Common myeloid progenitor, CD34-positive (primary cell): ENCODE measurements at regions not wholly inside any gene's neighbourhood (a gene's known extent, or its start where the extent isn't known, plus 50 kb on each side); places are given as distances from the start of the nearest gene placed in this dataset.

ENCODE experiments used
- CTCF ChIA-PET: fragments of 350-600 bp; sonication (Branson Sonifier 250); formaldehyde crosslinking; loops from one replicate; lab custom pipeline; 2021; ENCODE audit warnings: antibody characterized with exemption; lab: Charles Lee
- POLR2A ChIA-PET: fragments of 350-600 bp; sonication (Branson Sonifier 250); formaldehyde crosslinking; loops from one replicate; lab custom pipeline; 2021; ENCODE audit warnings: antibody characterized with exemption; lab: Charles Lee
- DNase-seq, 3 donors: peaks; one replicate each; pipeline versions ENCODE4 v3.0.0 to v3.0.0-alpha.2; 2013
- H3K27ac ChIP-seq, 2 experiments: 1 replicate in 1 of 2; 2 replicates in 1 of 2; pipeline ENCODE4 v1.7.0; 2013; ENCODE audit warnings: inconsistent platforms in 2 of 2, low read length in 2 of 2, mild to moderate bottlenecking in 2 of 2, low read depth in 1 of 2, moderate library complexity in 1 of 2; ENCODE audit not compliant: severe bottlenecking in 2 of 2, insufficient read depth in 1 of 2, poor library complexity in 1 of 2
- H3K27me3 ChIP-seq, 5 experiments: replicated peaks in 2 of 5; 1 replicate in 3 of 5; 2 replicates in 2 of 5; pipeline versions ENCODE4 v1.6.1 to v1.7.0; 2013; ENCODE audit warnings: low read length in 4 of 5, mild to moderate bottlenecking in 2 of 5, moderate library complexity in 2 of 5, inconsistent platforms in 1 of 5; ENCODE audit not compliant: insufficient read depth in 5 of 5, control insufficient read depth in 4 of 5
- H3K36me3 ChIP-seq, 4 experiments: 1 replicate in 2 of 4; 2 replicates in 2 of 4; pipeline versions ENCODE4 v1.6.1 to v1.7.0; 2013; ENCODE audit warnings: low read length in 3 of 4, control low read depth in 1 of 4, mild to moderate bottlenecking in 1 of 4; ENCODE audit not compliant: control insufficient read depth in 4 of 4, insufficient read depth in 4 of 4
- H3K4me1 ChIP-seq, 4 experiments: 1 replicate in 3 of 4; 2 replicates in 1 of 4; pipeline versions ENCODE4 v1.6.1 to v1.7.1; 2013; ENCODE audit warnings: low read length in 3 of 4, mild to moderate bottlenecking in 3 of 4, control low read depth in 1 of 4, inconsistent platforms in 1 of 4, moderate library complexity in 1 of 4; ENCODE audit not compliant: control insufficient read depth in 4 of 4, insufficient read depth in 4 of 4; ENCODE audit errors: control extremely low read depth in 1 of 4
- H3K4me3 ChIP-seq, 7 experiments: 1 replicate in 4 of 7; 2 replicates in 3 of 7; pipeline versions ENCODE4 v1.5.1 to v1.7.0; 2013; ENCODE audit warnings: mild to moderate bottlenecking in 7 of 7, low read length in 6 of 7, moderate library complexity in 6 of 7, inconsistent platforms in 2 of 7, low read depth in 2 of 7, control low read depth in 1 of 7; ENCODE audit not compliant: insufficient read depth in 4 of 7, control insufficient read depth in 1 of 7; ENCODE audit errors: extremely low read depth in 1 of 7
- H3K9me3 ChIP-seq, 5 experiments: 1 replicate in 4 of 5; 2 replicates in 1 of 5; pipeline versions ENCODE4 v1.6.1 to v1.7.1; 2013; ENCODE audit warnings: low read length in 4 of 5, mild to moderate bottlenecking in 2 of 5, inconsistent platforms in 1 of 5, low read depth in 1 of 5, moderate library complexity in 1 of 5; ENCODE audit not compliant: control insufficient read depth in 4 of 5, insufficient read depth in 2 of 5; ENCODE audit errors: control extremely low read depth in 1 of 5
- WGBS: methylation state at CpG from one replicate; pipeline ENCODE4 v1.1.5; 2013; ENCODE audit not compliant: insufficient coverage; 5-methylcytosine and 5-hydroxymethylcytosine counted together

DNA sequence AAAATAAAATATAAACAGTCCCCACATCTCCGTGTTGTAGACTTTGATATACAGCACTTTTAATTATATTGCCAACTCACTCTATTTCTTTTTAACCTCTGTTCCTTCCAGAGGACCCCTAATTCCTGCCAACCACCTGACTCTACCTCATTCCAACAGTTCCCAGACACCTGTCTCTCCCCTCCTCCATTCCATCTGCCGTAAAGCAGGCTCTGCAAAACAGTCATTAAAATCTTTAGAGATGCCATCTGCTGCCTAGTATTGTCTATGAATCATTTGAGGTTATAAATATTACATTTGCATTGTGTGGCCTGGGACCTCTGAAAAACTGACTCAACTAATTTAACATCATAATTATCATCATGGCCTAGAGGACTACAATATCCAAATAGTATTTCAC is 148.8 kb upstream of the DCN start:
- 100% methylated on average over 1 of the region's 2 CpGs for WGBS
- H3K27ac ChIP-seq = no peak overlapping the region
- H3K27me3 ChIP-seq = no peaks in the 10 kb centered on the region
- POLR2A ChIA-PET = no interaction called here
- no peaks in the 10 kb centered on the region for H3K9me3 ChIP-seq
- no peak for DNase-seq
- no peaks in the 10 kb centered on the region for H3K4me1 ChIP-seq
- no peak overlapping the region for H3K4me3 ChIP-seq
- H3K36me3 ChIP-seq = no peaks in the 10 kb centered on the region
- CTCF ChIA-PET = interaction anchor here (0.8 to 1.4 kb wide), 3 partner anchors 24 to 391 kb away, joined by 3 to 5 read pairs (median 4); no protein-coding TSS in a partner anchor

DNA sequence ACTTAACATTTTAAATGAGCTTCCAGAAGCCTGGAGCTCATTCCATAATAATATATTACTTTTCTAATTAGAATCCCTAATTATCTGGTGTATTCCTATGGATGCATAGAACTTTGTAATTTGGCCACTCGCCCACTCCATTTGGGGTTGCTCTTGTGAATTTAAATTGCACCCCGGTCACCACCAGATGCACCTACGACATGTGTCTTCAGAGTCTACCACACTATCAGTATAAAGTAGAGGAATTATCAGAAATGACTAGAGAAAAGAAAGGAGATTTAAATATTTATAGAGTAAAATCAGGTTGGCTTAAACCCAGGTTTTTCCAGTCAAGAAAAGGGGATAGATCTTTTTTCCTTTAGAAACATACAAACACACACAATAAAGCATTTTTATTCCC is 145.8 kb upstream of the DCN start:
- H3K27ac ChIP-seq = no peak overlapping the region
- CTCF ChIA-PET = interaction anchor here (0.6 to 1.5 kb wide), 6 partner anchors 7 to 348 kb away, joined by 3 to 5 read pairs (median 4); no protein-coding TSS in a partner anchor
- no peaks in the 10 kb centered on the region for H3K4me1 ChIP-seq
- H3K36me3 ChIP-seq = no peaks in the 10 kb centered on the region
- H3K27me3 ChIP-seq = no peaks in the 10 kb centered on the region
- H3K4me3 ChIP-seq = no peak overlapping the region
- WGBS = no CpG with 5 or more reads among the region's 3 CpGs
- H3K9me3 ChIP-seq = no peaks in the 10 kb centered on the region
- POLR2A ChIA-PET = no interaction called here
- DNase-seq = no peak

DNA sequence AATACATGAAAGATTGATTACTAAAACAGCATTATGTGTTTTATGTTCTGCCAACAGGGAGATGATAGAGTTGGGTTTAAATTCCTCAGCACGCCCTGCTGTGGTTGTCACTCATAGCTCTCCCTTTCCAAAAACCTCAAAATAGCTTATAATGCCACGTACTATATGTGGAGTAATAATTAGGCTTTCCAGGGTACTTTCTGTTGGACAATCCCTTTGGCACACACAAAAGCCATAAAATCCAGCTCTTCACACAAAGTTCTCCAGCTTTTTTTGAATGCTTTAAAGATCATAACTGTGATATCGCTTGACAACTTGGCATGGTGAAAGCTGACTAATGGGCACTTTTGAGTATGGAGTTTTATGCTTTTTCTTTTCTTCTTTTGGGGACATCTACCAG is 145.3 kb upstream of the DCN start:
- no peak overlapping the region for H3K27ac ChIP-seq
- POLR2A ChIA-PET = no interaction called here
- CTCF ChIA-PET = interaction anchor here (0.6 to 1.5 kb wide), 6 partner anchors 8 to 348 kb away, joined by 3 to 5 read pairs (median 4); no protein-coding TSS in a partner anchor
- no peak overlapping the region for H3K4me3 ChIP-seq
- H3K9me3 ChIP-seq = no peaks in the 10 kb centered on the region
- no peaks in the 10 kb centered on the region for H3K4me1 ChIP-seq
- no peak for DNase-seq
- no peaks in the 10 kb centered on the region for H3K27me3 ChIP-seq
- H3K36me3 ChIP-seq = no peaks in the 10 kb centered on the region
- no CpG with 5 or more reads among the region's 3 CpGs for WGBS

DNA sequence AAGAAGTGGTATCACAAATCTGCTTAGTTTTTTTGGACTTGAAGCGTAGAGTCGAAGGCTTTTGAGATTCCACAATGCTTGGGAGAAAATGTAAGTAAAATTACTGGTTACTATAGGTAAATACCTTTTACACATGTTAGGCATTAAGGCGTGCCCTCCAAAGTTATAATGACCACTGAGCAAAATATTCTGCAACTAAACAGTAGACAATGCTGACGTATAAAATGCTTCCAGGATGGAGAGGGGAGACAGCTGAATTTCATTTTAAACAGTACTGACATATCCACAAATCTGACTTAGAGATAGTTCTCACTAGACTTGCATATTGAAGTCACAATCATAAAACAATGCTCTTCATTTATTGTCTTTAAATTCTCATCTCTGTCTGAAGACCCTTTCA is 144.5 kb upstream of the DCN start:
- Histone ChIP-seq H3K9me3 (no peaks in the 10 kb centered on the region), H3K4me3 (no peak overlapping the region), H3K27ac (no peak overlapping the region), H3K36me3 (no peaks in the 10 kb centered on the region), H3K4me1 (no peaks in the 10 kb centered on the region), H3K27me3 (no peaks in the 10 kb centered on the region)
- WGBS = 100% methylated on average over 3 of the region's 4 CpGs
- no peak for DNase-seq
- ChIA-PET CTCF (interaction anchor here (1.1 to 2.1 kb wide), 7 partner anchors 9 to 358 kb away, joined by 4 to 8 read pairs (median 5); no protein-coding TSS in a partner anchor), POLR2A (no interaction called here)

DNA sequence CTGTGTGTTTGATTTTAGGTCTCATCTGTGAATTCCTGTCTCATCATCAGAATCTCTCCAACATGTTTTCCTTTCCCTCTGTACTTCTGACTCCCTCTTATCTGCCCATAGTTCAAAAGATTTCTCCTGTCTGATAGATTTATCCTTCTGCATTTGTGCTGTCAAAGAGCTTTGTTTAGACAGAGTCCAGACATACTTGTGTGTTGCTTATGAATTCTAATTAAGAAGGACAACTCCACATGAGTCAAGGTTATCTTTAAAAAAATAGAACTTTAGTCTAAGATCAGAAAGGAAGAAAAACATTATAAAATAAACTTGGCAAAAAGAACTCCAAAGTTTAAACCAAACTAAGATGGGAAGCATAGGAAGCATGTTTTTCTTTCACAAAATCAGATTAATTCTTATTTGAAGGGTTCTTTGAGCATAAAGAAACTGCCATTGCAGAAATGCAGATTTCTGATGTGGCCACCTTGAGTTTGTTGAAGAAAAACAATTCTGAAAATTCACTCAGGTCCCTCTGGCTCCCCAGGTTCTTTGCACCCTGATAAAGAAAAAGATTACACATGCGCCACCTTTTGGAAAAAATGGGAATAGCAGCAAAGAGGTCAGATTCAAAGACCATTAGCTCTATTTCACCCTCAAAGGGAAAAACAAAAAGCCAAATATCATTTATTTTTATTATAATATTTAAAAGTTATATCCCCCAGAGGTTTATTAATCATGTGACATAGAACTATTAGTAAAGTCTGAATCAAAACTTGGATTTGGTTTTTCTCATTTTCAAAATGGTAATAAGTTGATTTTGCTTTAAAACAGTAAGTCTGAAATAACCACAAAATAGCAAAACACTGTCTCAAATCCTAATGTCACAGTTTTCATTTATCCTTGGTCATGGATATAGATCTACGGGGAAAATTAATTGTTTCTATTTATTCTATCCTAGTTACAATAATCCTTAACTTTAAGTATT is 143.7 kb upstream of the DCN start:
- CTCF ChIA-PET = interaction anchor here (0.6 to 2.1 kb wide), 9 partner anchors 9 to 357 kb away, joined by 3 to 8 read pairs (median 4); no protein-coding TSS in a partner anchor

DNA sequence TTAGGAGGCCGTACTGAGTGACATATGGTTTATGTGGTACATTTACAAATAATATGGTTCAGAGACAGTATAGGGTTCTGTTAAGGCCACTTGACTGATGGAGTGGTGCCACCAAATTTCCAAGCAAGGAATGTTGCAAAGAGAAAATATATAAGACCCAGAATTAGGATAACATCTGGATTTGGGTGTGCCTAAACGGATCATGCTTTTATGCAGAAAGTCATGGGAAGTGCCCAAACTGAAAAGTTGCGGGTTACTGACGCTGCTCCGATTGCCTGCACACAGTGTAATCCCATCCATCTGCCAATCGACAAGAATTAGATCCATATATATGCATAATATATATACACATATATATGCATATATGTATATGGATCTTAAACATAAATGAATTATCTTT is 138.4 kb upstream of the DCN start:
- H3K27me3 ChIP-seq = no peaks in the 10 kb centered on the region
- CTCF ChIA-PET = no interaction called here
- no peak overlapping the region for H3K4me3 ChIP-seq
- no CpG with 5 or more reads among the region's 6 CpGs for WGBS
- no peaks in the 10 kb centered on the region for H3K9me3 ChIP-seq
- no peaks in the 10 kb centered on the region for H3K4me1 ChIP-seq
- H3K36me3 ChIP-seq = no peaks in the 10 kb centered on the region
- POLR2A ChIA-PET = no interaction called here
- DNase-seq = no peak
- no peak overlapping the region for H3K27ac ChIP-seq

More for the DNA sequence above, 143.7 kb upstream of the DCN start:
- whole genome bisulfite sequencing = no CpG with 5 or more reads among the region's 2 CpGs
- POLR2A ChIA-PET = no interaction called here
- H3K27ac ChIP-seq = no peak overlapping the region
- H3K4me1 ChIP-seq = no peaks in the 10 kb centered on the region
- no peak overlapping the region for H3K4me3 ChIP-seq
- DNase-seq = peak; percentile 36 to 66 (median 51)
- no peaks in the 10 kb centered on the region for H3K9me3 ChIP-seq
- no peaks in the 10 kb centered on the region for H3K27me3 ChIP-seq
- H3K36me3 ChIP-seq = no peaks in the 10 kb centered on the region
